HG03039 (cell line): ENCODE measurements at regions not wholly inside any gene's neighbourhood (a gene's known extent, or its start where the extent isn't known, plus 50 kb on each side); places are given as distances from the start of the nearest gene placed in this dataset.

Source experiments
- ATAC-seq: cut with Tn5 transposase; IDR thresholded peaks from one replicate; pipeline ENCODE4 v1.9.1; 2021; ENCODE audit warnings: mild to moderate bottlenecking, moderate library complexity; ENCODE audit not compliant: unreplicated experiment

- no peak for ATAC-seq
These were observed 1793.4 kb downstream of the SUCLG1 start for GRCh38 chr2:82665691-82666090.

DNA sequence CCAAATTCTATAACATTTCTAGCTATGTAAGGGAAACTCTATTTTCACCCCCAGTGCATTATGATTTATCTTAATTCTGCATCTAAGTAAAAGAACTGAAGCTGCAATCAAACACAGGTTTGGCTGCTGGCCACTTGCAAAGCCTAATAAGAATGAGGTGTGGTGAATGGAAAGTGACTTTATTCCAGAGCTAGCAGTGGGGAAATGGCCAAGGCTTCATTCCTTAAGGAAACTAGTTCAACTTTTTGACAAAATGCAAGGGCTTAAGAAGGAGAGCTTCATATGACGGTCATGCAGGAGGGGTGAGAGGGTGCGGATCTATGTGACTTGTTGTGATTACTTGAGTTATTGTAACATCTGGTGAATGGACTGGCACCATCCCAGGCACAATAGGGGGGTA is 1802.0 kb downstream of the SUCLG1 start:
- ATAC-seq, result no peak

DNA sequence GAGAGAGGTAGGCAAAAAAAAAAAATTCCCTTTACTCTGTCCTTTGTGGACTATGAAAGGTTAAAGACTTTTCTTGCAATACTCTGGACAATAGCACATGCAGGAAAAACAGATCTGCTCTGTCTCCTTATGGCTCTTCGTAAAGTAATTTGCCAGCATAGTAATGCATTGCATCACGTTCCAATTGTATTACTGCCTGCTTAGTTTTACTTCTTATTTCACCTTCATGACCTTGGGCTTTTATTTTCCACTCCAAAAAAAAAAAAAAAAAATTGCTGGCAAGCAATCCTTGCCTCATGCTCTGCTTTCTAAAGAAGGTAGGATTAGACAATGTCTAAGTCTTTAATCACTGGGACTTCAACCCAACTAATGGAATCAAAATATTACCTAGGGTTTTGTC is 1802.7 kb downstream of the SUCLG1 start:
- no peak for ATAC-seq

DNA sequence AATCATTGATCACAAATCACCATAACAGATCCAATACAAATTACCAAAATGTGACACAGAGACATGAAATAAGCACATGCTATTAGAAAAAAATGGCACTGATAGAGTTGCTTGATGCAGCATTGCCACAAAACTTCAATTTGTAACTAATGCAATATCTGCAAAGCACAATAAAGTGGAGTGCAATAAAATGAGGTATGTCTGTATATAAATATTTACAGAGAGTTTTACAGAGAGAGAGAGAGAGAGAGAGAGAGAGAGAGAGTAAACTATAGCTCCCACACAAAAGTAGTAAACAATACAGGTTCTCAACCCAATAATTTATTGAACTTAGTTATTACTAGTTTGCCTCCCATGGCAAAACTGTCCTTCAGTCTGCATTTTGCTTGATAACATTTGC is 1807.0 kb downstream of the SUCLG1 start:
- no peak for ATAC-seq

DNA sequence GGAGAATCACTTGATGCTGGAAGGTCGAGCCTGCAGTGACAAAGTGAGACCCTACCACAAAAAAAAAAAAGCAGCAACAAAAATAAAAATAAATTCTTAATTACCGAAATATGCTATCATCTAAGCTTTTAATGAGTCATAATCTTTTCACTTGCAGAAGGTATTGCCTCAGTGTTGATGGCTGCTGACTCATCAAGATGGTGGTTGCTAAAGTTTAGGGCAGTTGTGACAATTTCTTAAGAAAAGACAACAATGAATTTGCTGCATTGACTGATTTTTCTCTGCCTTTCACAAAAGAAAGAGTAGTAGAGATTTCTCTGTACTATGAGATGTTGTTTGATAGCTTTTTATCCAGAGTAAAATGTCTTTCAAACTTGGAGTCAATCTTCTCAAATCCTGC is 1809.0 kb downstream of the SUCLG1 start:
- ATAC-seq, result no peak

- no peak for ATAC-seq
These were observed 1817.4 kb downstream of the SUCLG1 start for GRCh38 chr2:82641598-82642180.

DNA sequence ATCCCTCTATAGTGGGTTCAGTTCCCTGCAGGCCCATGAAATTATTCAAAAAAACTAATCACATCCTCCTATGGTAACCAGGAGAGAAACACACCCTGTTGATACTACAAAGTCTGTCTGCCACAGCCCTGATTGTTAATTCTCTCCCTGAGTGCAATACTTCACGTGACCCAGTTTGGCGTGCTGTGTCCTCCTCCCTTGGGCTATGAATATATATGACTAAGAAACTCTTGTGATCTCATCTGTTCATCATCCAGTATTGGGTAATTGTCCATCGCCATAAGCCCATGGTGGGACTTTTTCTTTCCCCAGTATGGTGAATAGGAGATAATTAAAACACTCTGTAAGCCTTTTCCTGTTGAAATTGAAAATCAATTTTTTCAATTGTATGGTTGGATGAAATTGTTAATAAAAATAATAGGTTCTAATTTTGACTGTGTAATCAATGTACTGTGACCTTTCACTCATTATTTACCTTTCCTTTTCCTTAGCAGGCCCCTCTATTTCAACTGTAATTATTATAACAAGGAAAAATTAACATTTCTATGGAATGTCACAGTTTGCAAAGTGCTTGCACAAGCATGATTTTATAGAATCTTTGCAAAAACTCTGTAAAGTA is 1822.6 kb downstream of the SUCLG1 start:
- no peak for ATAC-seq

GRCh38 chr2:82599021-82599420 is 1860.1 kb downstream of the SUCLG1 start:
- ATAC-seq, result no peak

DNA sequence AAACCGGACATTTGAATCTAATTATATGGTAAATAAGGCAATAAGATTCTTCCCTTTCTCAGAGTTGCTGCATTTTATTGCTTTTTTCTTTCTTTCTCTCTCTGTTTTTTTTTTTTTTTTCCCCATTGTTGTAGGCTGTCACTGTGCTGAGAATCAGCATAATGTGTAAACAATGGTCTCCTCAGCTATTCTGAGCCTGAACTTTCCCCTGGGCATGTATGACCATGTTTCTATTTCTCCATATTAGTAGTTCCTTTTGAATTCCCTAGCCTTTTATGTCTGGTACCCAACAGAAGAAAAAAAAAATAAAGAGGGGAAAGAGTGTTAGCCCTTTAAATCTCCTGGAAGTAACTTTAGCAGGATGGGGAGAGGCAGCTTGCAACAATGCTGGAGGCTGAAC is 1862.5 kb downstream of the SUCLG1 start:
- ATAC-seq, result no peak

DNA sequence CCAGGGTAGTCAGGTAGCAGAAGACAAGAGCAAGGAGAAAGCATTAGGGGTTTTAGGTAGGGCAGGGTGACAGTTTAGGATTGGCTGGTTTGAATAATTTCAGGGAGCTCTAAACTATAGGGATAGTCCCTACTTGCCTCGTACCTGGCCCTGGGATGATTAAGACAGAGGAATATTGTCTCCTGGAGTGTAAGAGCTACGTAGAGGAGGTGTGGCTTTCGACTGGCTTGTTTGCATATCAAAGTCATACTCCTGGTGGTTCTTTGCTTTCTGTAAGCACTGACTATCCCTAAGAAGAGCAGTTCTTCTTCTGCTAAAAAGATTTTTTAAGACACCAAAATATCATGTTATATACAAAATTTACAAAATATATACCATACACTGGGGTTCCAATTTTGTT is 1867.4 kb downstream of the SUCLG1 start:
- no peak for ATAC-seq

- no peak for ATAC-seq
These were observed 1882.4 kb downstream of the SUCLG1 start for GRCh38 chr2:82576656-82577055.

DNA sequence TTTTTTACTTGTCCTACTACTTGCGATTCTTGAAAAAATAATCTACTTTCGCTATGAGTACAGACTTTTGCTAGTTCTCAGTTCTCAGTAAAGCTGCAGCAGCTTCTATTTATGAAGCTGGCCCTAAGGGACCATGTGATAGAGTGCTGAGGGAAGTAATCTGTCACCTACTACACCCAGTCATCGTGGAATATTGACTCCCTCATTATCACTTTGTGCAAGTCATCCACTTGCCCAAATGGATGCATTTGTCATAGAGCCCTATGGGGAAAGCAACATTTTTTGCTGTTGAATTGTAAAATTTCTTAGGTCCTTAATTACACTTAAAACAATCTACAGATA is 1919.8 kb downstream of the SUCLG1 start:
- ATAC-seq, result no peak

GRCh38 chr2:82538590-82539279 is 1920.3 kb downstream of the SUCLG1 start:
- no peak for ATAC-seq

- ATAC-seq, result no peak
These were observed 1930.8 kb downstream of the SUCLG1 start for GRCh38 chr2:82528288-82528687.

DNA sequence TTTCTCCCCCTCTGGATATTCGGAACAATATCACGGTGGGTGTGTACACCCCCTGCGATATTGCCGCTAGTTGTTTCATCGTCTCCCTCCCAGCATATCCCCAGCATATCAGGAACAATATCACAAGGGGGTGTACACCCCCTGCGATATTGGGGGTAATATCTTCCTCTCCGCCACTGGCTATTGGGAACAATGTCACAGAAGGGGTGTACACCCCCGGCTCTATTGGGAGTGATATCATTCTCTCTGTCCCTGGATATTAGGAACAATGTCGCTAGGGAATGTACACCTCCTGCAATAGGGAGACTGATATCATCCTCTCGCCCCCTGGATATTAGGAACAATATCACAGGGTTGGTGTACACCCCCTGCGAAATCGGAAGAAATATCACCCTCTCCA is 1932.0 kb downstream of the SUCLG1 start:
- no peak for ATAC-seq

DNA sequence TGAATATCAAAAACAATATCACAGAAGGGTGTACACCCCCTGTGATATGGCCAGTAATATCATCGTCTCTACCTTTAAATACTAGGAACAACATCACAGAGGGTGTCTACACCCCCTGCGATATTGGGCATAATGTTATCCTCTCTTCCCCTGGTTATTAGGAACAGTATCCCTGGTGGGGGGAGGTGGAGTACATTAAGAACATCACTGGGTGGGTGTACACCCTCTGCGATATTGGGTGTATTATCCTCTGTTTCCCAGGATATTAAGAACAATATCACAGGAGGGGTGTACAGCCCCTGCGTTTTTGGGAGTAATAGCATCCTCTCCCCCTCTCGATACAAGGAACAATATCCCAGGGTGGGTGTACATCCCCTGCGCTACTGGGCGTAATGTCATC is 1932.8 kb downstream of the SUCLG1 start:
- no peak for ATAC-seq

DNA sequence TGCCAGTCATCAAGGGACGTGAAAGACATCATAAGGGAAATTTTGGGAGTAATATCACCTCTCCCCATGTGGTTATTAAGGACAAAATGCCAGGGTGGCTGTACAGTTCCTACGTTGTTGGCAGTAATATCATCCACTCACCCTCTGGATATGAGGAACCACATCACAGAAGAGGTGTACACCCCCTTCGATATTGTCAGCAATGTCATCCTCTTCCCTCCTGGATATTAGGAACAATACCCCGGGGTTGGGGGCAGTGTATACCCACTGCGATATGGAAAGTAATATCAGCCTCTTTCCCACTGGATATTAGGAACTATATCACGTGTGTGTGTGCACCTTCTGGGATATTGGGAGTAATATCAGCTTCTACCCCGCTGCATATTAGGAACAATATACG is 1933.3 kb downstream of the SUCLG1 start:
- no peak for ATAC-seq

GRCh38 chr2:82524826-82525225 is 1934.3 kb downstream of the SUCLG1 start:
- ATAC-seq, result no peak

GRCh38 chr2:82511894-82512293 is 1947.2 kb downstream of the SUCLG1 start:
- no peak for ATAC-seq

DNA sequence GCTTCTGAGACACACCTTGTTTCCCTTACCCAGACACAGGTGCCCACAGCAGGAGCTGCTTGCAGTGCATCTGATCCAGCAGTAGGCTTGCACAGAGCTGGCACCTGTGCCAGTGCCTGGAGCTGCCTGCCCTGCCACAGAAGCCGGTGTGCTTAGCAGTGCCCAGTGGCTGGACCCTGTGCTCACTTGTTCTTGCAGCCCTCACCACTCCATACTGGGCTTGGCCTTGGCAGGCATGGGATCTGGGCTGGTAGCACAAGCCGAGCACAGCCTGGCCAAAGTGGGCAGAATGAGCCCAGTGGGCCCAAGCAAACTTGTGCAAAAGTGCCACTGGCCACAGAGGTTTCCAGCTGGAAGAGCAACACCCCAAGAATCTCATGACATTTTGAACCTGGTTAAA is 1950.4 kb downstream of the SUCLG1 start:
- ATAC-seq, result no peak

DNA sequence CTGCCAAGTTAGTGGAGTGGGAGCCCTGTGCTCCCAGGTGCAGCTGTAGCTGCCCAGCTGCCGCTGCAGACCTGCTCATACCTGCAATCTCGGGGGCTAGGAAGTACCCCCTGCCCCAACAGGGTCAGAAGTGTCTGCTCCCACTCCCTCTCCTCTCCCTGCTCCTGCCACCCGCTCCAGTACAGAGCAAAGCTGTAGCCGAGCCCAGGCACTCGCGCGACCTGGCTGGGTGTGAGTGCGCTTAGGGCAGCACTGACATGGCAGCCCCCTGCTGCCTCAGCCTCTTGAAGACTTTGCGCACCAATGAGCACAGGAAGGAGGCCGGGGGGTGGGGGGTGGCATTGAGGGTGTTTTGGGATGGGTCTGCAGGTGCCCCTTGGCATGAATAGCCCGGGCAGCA is 1951.4 kb downstream of the SUCLG1 start:
- no peak for ATAC-seq

GRCh38 chr2:82501217-82501616 is 1957.9 kb downstream of the SUCLG1 start:
- ATAC-seq, result no peak
